ENCODE measurements at regions not wholly inside any gene's neighbourhood (a gene's known extent, or its start where the extent isn't known, plus 50 kb on each side); places are given as distances from the start of the nearest gene placed in this dataset.
"Not testable (repeated sequence)": the region's sequence is repeated elsewhere in the genome, so short reads cannot be mapped to it uniquely, and the experiment has no call there.

DNA sequence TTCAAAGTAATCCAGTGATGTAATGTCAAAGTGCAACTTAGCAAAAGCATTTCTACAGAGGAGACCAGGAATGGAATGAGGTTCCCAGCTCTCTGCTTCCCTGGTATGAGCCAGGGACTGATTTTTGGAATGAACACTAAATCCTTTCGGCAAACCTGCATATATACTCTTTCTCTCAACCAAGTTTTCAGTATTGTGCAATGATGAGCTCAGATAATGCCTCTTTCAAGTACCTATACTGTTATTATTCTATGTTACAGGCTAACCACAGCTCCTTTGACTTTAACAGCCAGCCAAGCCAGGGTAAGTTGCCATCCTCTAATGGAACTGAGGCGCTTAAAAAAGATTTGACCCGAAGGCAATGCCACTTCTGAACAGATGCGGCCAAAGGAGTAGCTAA is 104.9 kb upstream of the FSCB start:
- no peak for DNase-seq

DNA sequence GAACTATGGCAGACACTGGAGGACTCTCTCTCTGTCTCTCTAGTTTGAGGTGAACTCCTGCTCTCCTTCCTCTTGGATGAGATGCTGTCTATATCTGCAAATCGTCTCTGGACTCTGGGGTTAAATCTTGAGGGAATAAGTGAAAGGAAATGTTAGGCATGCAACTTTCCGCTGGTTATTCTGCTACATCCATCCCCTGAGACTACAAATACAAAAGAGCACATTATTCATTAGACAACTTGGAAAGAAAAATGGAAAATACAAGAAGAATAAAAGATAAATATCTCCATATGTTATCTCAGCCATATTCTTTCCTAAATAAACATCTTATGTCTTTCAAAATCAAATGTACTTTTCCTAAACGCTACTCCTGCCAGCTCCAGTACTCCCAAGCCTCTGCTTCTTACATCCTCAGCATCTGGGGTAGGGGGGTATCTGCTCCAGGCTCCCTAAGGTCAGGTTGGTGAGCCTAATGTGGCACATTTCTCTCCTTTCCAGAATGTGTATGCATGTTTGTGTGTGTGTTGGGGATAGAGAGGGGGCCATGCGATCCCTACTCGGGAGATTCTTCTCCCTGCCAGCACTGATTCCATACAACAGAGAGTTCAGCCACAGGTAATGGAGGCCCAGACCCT is 102.9 kb upstream of the FSCB start:
- DNase-seq, result peak; percentile 41

DNA sequence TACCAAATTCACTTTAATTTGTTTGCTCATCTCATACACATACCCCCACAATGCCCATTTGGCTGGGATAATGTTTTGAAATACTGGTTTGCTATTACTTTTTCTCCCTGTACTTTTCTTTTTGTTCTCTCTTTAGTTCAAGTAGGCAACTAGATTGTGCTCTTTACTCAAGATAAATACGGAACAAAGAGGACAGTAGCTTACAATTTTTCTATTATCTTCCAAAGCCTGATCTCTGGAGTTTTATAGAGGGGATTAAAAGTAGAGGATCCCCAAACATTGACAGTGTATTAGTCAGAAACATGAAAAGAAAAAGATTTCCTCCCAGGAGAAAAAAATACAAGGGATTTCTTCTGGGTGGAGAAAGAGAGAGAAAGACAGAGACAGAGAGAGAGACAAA is 102.1 kb upstream of the FSCB start:
- no peak for DNase-seq

DNA sequence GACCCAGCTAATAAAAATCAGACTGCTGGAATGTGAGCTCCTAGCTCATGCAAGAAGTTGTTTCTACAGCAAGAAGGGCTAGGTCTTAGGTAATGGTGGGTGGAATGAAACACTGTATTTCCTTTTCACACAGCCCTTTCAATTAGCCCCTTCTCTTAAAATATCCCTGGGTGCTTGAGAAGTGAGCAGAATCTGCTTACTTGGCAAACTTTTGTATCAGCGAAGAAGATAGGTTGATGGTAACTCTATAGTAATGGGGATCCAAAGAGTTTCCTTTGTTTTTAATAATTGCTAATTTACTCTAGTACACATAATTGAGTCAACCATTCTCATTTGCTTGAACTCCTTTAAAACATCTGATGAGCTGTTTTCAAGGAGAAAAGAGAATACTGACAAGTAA is 100.6 kb upstream of the FSCB start:
- no peak for DNase-seq

DNA sequence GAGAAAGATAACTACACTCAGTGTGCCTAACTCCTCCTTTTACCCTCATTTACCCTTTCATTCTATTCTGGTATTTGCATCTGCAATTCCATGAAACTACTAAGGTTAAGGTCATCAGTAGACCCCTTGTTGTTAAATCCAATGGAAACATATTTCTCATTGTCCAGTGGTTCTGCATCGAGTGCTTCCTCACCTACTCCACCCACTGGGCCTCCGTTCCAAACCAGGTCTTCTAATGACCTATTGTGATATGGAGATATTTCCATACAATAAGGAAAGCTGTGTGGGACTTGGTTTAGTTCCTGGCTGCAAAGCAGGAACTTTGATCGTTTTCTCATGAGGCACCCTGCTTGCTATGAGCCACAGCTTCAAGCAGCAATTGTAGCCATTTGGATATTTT is 99.5 kb upstream of the FSCB start:
- DNase-seq, result no peak

DNA sequence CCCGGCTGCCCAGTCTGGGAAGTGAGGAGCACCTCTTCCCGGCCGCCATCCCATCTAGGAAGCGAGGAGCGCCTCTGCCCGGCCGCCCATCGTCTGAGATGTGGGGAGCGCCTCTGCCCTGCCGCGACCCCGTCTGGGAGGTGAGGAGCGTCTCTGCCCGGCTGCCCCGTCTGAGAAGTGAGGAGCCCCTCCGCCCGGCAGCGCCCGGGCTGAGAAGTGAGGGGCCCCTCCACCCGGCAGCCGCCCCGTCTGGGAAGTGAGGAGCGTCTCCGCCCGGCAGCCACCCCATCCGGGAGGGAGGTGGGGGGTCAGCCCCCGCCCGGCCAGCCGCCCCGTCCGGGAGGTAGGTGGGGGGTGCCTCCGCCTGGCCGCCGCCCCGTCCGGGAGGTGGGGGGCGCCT is 94.2 kb upstream of the FSCB start:
- not testable (repeated sequence) for DNase-seq

DNA sequence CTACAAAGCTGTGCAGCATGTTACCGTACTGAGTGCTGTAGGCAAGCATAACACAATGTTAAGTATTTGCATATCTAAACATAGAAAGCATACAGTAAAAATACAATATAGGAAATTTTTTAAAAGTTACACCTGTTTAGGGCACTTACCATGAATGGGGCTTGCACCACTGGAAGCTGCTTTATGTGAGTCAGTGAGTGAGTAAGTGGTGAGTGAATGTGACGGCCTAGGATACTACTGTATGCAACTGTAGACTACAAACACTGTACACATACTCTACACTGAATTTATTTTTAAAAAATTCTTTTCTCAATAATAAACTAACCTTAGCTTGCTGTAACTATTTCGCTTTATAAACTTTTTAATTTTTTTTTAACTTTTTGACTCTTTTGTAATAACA is 82.1 kb upstream of the FSCB start:
- no peak for DNase-seq

DNA sequence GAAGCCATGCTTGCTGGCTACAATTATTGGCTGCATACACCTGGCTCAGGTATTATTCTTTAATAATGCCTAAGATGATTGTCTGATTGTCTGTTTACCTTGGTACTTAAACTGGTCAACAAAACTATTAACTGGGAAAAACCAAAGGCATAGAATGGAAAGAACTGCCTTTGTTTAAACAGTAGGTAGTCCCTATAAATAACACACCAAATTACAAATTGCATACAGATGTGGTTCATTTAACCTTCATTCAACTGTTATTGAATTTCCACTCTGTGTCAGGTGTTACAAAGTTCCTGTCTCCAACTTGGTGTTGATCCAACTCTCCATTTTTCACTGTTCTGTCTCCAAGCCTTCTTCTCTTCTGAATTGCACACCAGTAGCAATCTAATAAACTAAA is 79.8 kb upstream of the FSCB start:
- no peak for DNase-seq

DNA sequence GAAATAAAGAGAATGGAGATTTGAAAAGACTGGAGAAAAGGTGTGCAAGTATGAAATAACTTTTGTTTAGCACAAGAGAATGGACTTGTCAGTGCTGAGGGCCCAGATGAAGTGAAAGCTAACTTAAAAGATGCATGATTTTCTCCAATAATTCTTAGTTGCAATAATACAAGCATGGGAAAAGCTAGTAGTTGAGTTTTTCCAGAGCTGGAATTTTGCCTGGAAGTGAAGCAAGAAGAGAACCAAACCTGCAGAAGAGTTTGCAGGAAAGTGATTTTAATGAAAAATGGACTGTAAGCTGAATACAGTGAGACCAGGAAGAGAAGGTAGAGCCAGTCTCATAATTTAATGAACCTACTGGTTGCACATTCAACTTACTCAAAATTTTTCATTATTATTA is 69.3 kb upstream of the FSCB start:
- DNase-seq, result no peak

DNA sequence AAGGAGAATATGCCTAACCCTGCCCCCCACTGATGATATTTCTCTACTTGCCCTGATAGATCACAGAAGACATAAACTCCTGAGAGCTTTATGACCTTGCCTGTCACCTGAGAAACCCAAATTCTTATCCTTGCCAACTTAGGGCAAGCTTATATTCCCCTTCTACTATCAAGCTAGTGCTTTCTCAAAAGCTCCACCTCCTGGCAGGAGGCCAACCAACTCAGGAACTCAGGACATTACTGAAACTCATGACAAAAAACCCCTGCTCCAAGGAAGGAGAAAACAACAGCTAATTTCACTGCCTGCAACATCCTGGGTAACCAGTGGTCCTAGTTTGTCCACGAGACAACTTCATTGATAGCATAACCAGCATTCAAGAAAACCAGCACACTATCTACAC is 60.9 kb upstream of the FSCB start:
- DNase-seq, result no peak

DNA sequence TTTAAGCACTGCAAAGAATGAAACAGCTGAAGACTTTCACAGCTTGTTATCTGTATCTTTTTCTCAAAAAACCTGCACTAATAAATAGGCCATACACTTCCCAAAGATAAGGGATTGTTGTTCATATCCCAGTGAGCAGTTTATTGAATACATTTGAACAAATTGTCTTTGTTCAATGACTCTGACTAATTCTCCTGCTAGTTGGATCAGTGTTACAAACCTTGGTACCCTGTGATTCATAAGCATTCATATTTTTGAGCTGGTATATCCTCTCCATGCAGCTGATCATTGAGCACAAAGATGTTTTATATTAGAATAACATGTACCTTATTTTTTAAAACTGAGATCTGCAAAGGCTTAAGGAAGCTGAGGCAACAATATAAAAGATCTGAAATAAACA is 58.9 kb upstream of the FSCB start:
- DNase-seq, result no peak

DNA sequence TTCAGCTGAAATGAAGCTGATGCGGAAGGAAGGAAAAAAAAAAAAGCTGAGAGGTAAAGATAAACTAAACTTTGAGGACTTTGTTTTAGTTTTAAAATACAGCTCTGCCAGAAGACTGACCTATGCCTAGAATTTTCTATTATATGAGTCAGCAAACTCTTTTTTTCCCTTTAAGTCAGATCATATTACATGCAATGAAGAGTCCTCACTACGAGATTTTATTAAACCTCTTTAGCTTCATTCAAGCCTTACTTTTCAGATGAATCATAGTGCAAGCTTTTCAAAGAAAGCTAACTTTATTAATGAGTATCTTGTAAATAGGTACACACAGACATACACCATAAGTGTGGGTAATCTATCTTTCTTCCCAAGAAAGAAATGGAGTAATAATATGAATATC is 57.8 kb upstream of the FSCB start:
- no peak for DNase-seq
